IMR-90 (cell line): ENCODE measurements at regions not wholly inside any gene's neighbourhood (a gene's known extent, or its start where the extent isn't known, plus 50 kb on each side); places are given as distances from the start of the nearest gene placed in this dataset.

Experiments
- ATAC-seq: fragments of 200-7000 bp; cut with Tn5 transposase; 2 replicates; pipeline ENCODE4 v1.9.1; 2020; ENCODE audit warnings: low read depth, mild to moderate bottlenecking, moderate library complexity
- BruUV-seq: library from RNA; stranded (reverse); fragments of 400-500 nt; replicated peaks from 2 replicates; lab custom pipeline; 2021; lab: Mats Ljungman, UMichigan
- CTCF ChIA-PET: fragments of 300-600 bp; formaldehyde crosslinking; extraction: SDS; loops from one replicate; lab custom pipeline; 2021; ENCODE audit warnings: antibody characterized with exemption; lab: Yijun Ruan, JAX
- POLR2A ChIA-PET: fragments of 300-600 bp; sonication (Branson Sonifier 250); formaldehyde crosslinking; loops from one replicate; lab custom pipeline; 2022; ENCODE audit warnings: antibody characterized with exemption; ENCODE audit not compliant: unreplicated experiment; lab: Charles Lee
- DNase-seq: peaks from one replicate; pipeline ENCODE4 v3.0.0; 2013
- H2AFZ ChIP-seq: replicated peaks from 2 replicates; pipeline ENCODE3; 2013; ENCODE audit warnings: low read length, mild to moderate bottlenecking; ENCODE audit not compliant: poor library complexity
- H2AK5ac ChIP-seq: 2 replicates; pipeline ENCODE4 v1.6.1; 2013; ENCODE audit warnings: low read depth, low read length, inconsistent platforms
- H2AK9ac ChIP-seq: replicated peaks from 2 replicates; pipeline ENCODE3; 2013; ENCODE audit warnings: mild to moderate bottlenecking, low read depth, low read length, moderate library complexity; ENCODE audit not compliant: poor library complexity
- H2BK120ac ChIP-seq: 2 replicates; pipeline ENCODE4 v1.6.1; 2013; ENCODE audit warnings: low read depth, low read length, inconsistent platforms
- H2BK15ac ChIP-seq: 3 replicates; pipeline ENCODE4 v1.6.1; 2013; ENCODE audit warnings: low read depth, low read length, inconsistent platforms
- H2BK20ac ChIP-seq: 2 replicates; pipeline ENCODE4 v1.6.1; 2013; ENCODE audit warnings: low read depth, mild to moderate bottlenecking, inconsistent platforms, low read length, moderate library complexity
- H2BK5ac ChIP-seq: 2 replicates; pipeline ENCODE4 v1.6.1; 2013; ENCODE audit warnings: mild to moderate bottlenecking, low read depth, low read length, inconsistent platforms; ENCODE audit not compliant: poor library complexity, severe bottlenecking
- H3K14ac ChIP-seq: replicated peaks from 2 replicates; pipeline ENCODE4 v1.6.1; 2013; ENCODE audit warnings: low read depth, low read length, inconsistent platforms
- H3K18ac ChIP-seq: 2 replicates; pipeline ENCODE4 v1.6.1; 2013; ENCODE audit warnings: low read depth, low read length, control low read depth
- H3K23ac ChIP-seq: 2 replicates; pipeline ENCODE4 v1.6.1; 2013; ENCODE audit warnings: low read depth, low read length, inconsistent platforms
- H3K27ac ChIP-seq: 2 replicates; pipeline ENCODE4 v1.5.1; 2013; ENCODE audit warnings: mild to moderate bottlenecking, control low read depth, low read length; ENCODE audit not compliant: insufficient read depth
- H3K27me3 ChIP-seq: 2 replicates; pipeline ENCODE4 v1.6.1; 2013; ENCODE audit warnings: low read length; ENCODE audit not compliant: control insufficient read depth, insufficient read depth
- H3K36me3 ChIP-seq: 2 replicates; pipeline ENCODE4 v1.6.1; 2013; ENCODE audit warnings: low read length, mixed read lengths; ENCODE audit not compliant: control insufficient read depth, insufficient read depth
- H3K4ac ChIP-seq: 2 replicates; pipeline ENCODE4 v1.6.1; 2013; ENCODE audit warnings: low read depth, low read length, inconsistent platforms
- H3K4me1 ChIP-seq: 2 replicates; pipeline ENCODE4 v1.6.1; 2013; ENCODE audit warnings: low read length, mixed read lengths; ENCODE audit not compliant: control insufficient read depth, insufficient read depth
- H3K4me2 ChIP-seq: 2 replicates; pipeline ENCODE4 v1.6.1; 2013; ENCODE audit warnings: low read depth, mild to moderate bottlenecking, control low read depth, low read length, moderate library complexity
- H3K4me3 ChIP-seq: 2 replicates; pipeline ENCODE4 v1.5.1; 2013; ENCODE audit warnings: low read depth, mild to moderate bottlenecking, control low read depth, low read length, moderate library complexity; ENCODE audit not compliant: insufficient read depth
- H3K56ac ChIP-seq: 2 replicates; pipeline ENCODE4 v1.6.1; 2013; ENCODE audit warnings: low read length, inconsistent platforms; ENCODE audit not compliant: insufficient read depth; ENCODE audit errors: extremely low read depth
- H3K79me1 ChIP-seq, 2 experiments: 2 replicates each; pipeline ENCODE4 v1.6.1; 2013; ENCODE audit warnings: low read length in 2 of 2, inconsistent platforms in 1 of 2, low read depth in 1 of 2
- H3K9ac ChIP-seq: 2 replicates; pipeline ENCODE4 v1.6.1; 2013; ENCODE audit warnings: low read depth, low read length, control low read depth
- H3K9me1 ChIP-seq: 2 replicates; pipeline ENCODE4 v1.6.1; 2013; ENCODE audit warnings: low read length, inconsistent platforms; ENCODE audit not compliant: insufficient read depth
- H3K9me3 ChIP-seq: 2 replicates; pipeline ENCODE4 v1.6.1; 2013; ENCODE audit warnings: low read length; ENCODE audit not compliant: control insufficient read depth, insufficient read depth
- H4K20me1 ChIP-seq: 2 replicates; pipeline ENCODE4 v1.6.1; 2013; ENCODE audit warnings: low read length, inconsistent platforms; ENCODE audit not compliant: insufficient read depth
- H4K5ac ChIP-seq: 2 replicates; pipeline ENCODE4 v1.6.1; 2013; ENCODE audit warnings: mild to moderate bottlenecking, low read depth, low read length, control low read depth
- H4K8ac ChIP-seq, 2 experiments: 2 replicates each; pipeline ENCODE4 v1.6.1; 2013; ENCODE audit warnings: low read depth in 2 of 2, low read length in 2 of 2, control low read depth in 1 of 2, inconsistent platforms in 1 of 2
- H4K91ac ChIP-seq: 2 replicates; pipeline ENCODE4 v1.6.1; 2013; ENCODE audit warnings: low read depth, low read length, inconsistent platforms; ENCODE audit not compliant: insufficient read depth
- MAZ ChIP-seq: IDR thresholded peaks from 2 replicates; pipeline ENCODE4 v1.6.1; 2012; ENCODE audit warnings: low read depth, mild to moderate bottlenecking, low read length, improper control_type of control experiment, moderate library complexity, borderline replicate concordance
- WGBS, 2 experiments: methylation state at CpG; one replicate each; pipeline versions ENCODE4 v1.1.5 to v1.1.7; 2013; ENCODE audit warnings: missing lambda C conversion rate in 2 of 2; ENCODE audit not compliant: insufficient read length in 1 of 2; ENCODE audit errors: extremely low coverage in 2 of 2; 5-methylcytosine and 5-hydroxymethylcytosine counted together
- dilution Hi-C: fragments of 300-500 bp; cut with HindIII; formaldehyde crosslinking; loops from one replicate; pipeline ENCODE4 v1.14.3; 2018; ENCODE audit warnings: low sequenced_read_pairs; ENCODE audit not compliant: unreplicated experiment
- in situ Hi-C: fragments of 300-500 bp; cut with MboI; formaldehyde crosslinking; loops from 3 replicates; pipeline ENCODE4 v1.14.3; 2019; ENCODE audit warnings: low sequenced_read_pairs, inconsistent platforms, mixed read lengths
- intact Hi-C: fragments of 100-400 bp; cut with micrococcal nuclease; formaldehyde crosslinking; loops from 2 replicates; pipeline ENCODE4 v1.10.0; 2022

- TF ChIP-seq MAZ = no peak
- no peak overlapping the region for H2BK5ac ChIP-seq
- no peak overlapping the region for H3K18ac ChIP-seq
- DNase-seq (no peak), ATAC-seq (no peak)
- H2BK120ac ChIP-seq = no peak overlapping the region
- 83% methylated on average over 3 of the region's 10 CpGs; no CpG with 5 or more reads in 1 of the 2 experiments for WGBS, 2 experiments
- H3K79me1 ChIP-seq = no peaks in the 10 kb centered on the region
- dilution Hi-C loops = no loop called here
- H3K9me1 ChIP-seq = no peaks in the 10 kb centered on the region
- no peak overlapping the region for H3K4me3 ChIP-seq
- peaks cover 24% of the 10 kb centered on the region for H3K27me3 ChIP-seq
- no TSS peak for BruUV-seq
- H3K14ac ChIP-seq = no peak overlapping the region
- CTCF ChIA-PET = no interaction called here
- no peak overlapping the region for H4K91ac ChIP-seq
- H3K36me3 ChIP-seq = no peaks in the 10 kb centered on the region
- no peak overlapping the region for H2AK9ac ChIP-seq
- POLR2A ChIA-PET = no interaction called here
- H3K9ac ChIP-seq = no peak overlapping the region
- no peak overlapping the region for H3K23ac ChIP-seq
- no peak overlapping the region for H3K56ac ChIP-seq
- no peak overlapping the region for H4K8ac ChIP-seq
- no peak overlapping the region for H2BK15ac ChIP-seq
- no peaks in the 10 kb centered on the region; the same call in 1 of the 2 replicates for H3K9me3 ChIP-seq
- H3K4ac ChIP-seq = no peak overlapping the region
- H2BK20ac ChIP-seq = no peak overlapping the region
- H2AFZ ChIP-seq = no peak overlapping the region
- no peak overlapping the region for H2AK5ac ChIP-seq
- in situ Hi-C loops = no loop called here
- no peaks in the 10 kb centered on the region for H4K20me1 ChIP-seq
- no peak overlapping the region for H3K4me2 ChIP-seq
- no peaks in the 10 kb centered on the region for H3K4me1 ChIP-seq
- intact Hi-C loops = no loop called here
- H3K27ac ChIP-seq = no peak overlapping the region
- no peak overlapping the region for H4K5ac ChIP-seq
These were observed 145.6 kb downstream of the HSD17B3 start for GRCh38 chr9:96156171-96156974.
